ENCODE measurements at regions not wholly inside any gene's neighbourhood (a gene's known extent, or its start where the extent isn't known, plus 50 kb on each side); places are given as distances from the start of the nearest gene placed in this dataset.
"Not testable (repeated sequence)": the region's sequence is repeated elsewhere in the genome, so short reads cannot be mapped to it uniquely, and the experiment has no call there.

DNA sequence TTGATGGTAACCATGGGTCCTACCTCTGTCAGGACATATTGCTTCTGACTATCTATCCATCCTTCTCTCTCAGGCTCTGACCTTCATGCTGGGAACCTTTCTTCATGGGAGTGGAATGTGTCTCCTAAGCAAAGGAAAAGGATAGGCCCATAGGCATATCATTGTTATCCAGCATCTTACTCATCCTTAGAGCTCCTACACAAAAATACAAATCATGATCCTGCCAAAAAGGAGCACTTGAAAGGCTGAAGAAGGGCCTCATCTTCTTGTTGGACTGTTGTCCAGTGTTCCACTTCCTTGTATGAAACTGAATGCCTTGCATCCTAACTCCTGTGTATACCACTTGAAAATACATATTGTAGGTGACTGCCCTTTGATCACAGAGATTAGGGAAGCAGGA is 96.1 kb upstream of the SOX2 start:
- no peak overlapping the region for H3K27ac Mint-ChIP-seq
- no peaks in the 10 kb centered on the region for H3K36me3 Mint-ChIP-seq
- no peak for DNase-seq (ENCODE audit: low spot score in 2 of 2)

DNA sequence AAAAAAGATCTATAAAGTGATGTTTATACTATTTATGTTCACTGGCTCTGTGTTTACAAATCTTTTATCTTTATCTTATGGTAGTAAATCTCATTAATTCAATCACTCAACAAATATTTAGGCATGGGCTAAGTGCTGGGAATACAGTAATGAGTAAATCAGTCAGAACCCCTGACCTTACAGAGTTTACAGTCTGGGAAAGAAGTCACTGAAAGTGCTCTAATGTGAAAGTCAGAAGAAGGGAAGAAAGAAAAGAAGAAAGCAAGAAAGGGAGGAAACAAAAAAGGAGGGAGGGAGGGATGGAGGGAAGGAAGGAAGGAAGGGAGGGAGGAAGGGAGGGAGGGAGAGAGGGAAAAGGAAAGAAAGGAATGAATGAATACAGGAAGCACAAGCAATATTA is 96.8 kb upstream of the SOX2 start:
- H3K4me3 Mint-ChIP-seq: no peak overlapping the region
- no peak overlapping the region for H3K27ac Mint-ChIP-seq
- H3K36me3 Mint-ChIP-seq: no peaks in the 10 kb centered on the region
- H3K9me3 Mint-ChIP-seq: peaks cover 3% of the 10 kb centered on the region
- DNase-seq (ENCODE audit: low spot score in 2 of 2): no peak
- H3K4me1 Mint-ChIP-seq: no peaks in the 10 kb centered on the region
- no peak for ATAC-seq

More for the DNA sequence above, 96.1 kb upstream of the SOX2 start:
- Mint-ChIP-seq H3K9me3 (peaks cover 6% of the 10 kb centered on the region), H3K4me3 (no peak overlapping the region), H3K4me1 (no peaks in the 10 kb centered on the region)
- no peak for ATAC-seq

DNA sequence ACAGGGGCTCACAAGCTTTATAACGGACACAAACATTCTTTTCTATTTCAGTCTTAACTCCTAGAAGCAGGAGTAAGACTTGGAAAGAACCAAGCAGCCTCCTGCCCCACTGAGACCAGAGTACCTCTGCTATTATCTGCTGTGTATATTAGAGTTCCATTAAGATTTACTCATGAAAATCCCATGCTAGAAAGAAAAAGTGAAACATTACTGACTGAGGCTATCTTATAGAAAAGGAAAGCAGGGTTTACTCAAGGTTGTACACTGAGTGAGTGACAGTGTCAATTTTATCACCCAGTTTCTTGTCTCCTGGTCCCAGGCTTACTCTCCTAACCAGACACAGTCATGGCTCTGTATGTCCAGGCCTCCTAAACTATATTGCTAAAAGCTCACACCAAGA is 97.9 kb upstream of the SOX2 start:
- no peaks in the 10 kb centered on the region for H3K4me1 Mint-ChIP-seq
- H3K9me3 Mint-ChIP-seq: peaks cover 3% of the 10 kb centered on the region
- no peak for DNase-seq (ENCODE audit: low spot score in 2 of 2)
- no peak overlapping the region for H3K27ac Mint-ChIP-seq
- no peak for ATAC-seq
- no peak overlapping the region for H3K4me3 Mint-ChIP-seq
- H3K36me3 Mint-ChIP-seq: no peaks in the 10 kb centered on the region

DNA sequence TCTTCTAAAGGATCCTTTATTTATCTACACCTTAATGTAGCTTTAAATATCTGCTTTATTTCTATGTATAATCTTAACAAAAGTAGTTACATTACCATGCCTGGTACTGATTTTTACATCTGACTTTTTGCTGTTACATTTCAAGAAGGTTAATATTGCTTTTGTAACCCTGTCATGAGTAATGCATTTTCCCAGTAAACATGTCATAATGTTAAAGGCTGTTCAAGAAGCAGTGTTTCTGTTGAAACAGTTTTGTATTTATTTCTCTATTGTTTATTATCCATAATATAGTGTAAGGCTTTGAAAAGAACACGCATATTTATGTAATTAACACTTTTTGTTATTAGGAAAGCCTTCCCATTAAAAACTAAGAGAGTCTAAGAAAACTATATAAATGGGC is 98.5 kb upstream of the SOX2 start:
- H3K4me3 Mint-ChIP-seq: no peak overlapping the region
- ATAC-seq (no peak), DNase-seq (ENCODE audit: low spot score in 2 of 2) (no peak)
- peaks cover 3% of the 10 kb centered on the region for H3K9me3 Mint-ChIP-seq
- H3K36me3 Mint-ChIP-seq: no peaks in the 10 kb centered on the region
- no peak overlapping the region for H3K27ac Mint-ChIP-seq
- H3K4me1 Mint-ChIP-seq: no peaks in the 10 kb centered on the region

DNA sequence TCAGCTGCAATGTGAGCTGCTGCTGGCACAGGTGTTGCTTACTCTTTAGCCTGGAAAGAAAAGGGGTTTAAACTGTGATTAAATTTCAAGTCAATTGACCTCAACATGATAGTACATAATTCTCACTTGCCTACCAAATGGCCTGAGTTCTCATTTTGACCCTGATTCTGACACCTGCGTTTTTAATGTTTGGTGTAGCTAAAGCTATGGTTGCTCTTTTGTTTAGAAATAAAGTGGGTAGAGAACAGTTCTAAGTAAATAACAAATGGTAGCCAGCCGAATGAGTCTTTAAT is 100.8 kb upstream of the SOX2 start:
- Mint-ChIP-seq H3K4me3 (no peak overlapping the region), H3K27ac (no peak overlapping the region), H3K4me1 (no peaks in the 10 kb centered on the region), H3K36me3 (no peaks in the 10 kb centered on the region), H3K9me3 (peaks cover 6% of the 10 kb centered on the region)
- ATAC-seq (no peak), DNase-seq (ENCODE audit: low spot score in 2 of 2) (no peak)

DNA sequence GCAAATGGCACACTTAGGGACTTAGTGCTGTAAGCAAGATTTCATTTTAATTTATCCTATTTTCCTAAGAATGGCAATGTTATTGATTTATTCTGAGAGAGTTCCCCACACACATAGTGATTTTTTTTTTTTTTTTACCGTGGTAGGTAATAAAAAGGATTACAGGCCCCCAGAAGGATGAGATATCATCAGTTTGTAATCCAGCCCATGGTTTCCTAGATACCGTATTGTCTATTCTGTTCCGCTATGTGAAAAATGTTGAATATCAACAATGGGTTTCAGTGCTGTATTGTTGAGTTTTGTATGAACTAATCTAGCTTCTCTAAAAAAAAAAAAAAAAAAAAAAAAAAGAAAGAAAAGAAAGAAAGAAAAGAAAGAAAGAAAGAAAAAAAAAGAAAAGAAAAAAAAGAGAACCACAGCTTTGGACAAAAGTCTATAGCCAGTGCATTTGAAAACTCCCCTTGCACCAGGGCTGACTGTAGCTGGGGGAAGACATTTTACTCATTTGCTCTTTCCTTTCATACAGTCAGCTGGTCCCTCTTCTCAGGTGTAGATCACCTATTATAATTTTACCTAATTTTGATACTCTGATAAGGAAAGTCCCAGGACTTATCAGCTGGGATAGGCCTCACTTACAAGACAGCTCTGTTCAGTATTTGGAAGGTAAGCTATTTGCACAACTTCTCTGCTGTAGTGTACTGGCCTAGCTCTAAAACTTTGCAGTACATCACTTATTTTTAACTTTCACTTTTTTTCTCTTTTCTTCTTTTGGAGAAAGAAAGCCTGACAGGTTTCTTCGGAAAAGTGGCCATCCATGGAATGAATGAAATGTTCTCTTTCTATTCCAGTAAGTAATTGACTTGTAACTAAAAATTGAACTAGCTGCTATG is 101.4 kb upstream of the SOX2 start:
- ATAC-seq: no peak
- H3K9me3 Mint-ChIP-seq: peaks cover 6% of the 10 kb centered on the region
- DNase-seq (ENCODE audit: low spot score in 2 of 2): no peak

DNA sequence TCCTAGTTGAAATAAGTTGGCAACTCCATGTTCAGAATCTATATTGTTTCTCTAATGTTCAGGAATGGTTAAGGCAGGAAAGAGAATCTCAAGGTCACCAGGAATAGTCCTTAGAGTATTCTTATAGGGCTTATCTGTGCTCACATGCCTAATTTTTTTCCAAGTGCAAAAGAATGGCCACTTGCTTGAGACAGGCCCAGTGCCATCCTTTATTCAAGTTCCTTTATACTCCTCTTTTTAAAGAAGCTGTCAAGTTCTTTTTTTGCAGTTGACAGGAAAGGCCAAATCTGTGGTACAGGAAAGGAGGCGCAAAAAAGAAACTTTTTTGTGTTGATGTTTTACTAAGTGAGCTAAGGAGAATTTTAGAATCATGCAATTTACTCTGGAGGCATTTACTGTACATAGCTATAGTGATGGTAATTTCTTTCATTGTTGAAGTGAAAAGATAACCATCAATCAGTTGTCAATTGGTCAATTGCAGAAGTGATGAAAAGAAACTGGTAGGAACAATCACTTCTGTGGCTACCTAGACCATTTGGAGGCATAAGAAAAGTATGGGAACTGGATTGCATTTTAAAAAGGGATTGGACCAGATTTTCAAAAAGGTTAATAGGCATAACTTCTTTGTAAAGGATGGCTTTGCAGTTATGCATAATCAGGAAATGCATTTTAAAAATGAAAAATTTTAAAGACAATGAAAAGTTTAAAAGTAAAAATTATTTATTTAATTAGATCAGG is 102.5 kb upstream of the SOX2 start:
- no peak for DNase-seq (ENCODE audit: low spot score in 2 of 2)
- no peak overlapping the region for H3K4me3 Mint-ChIP-seq
- H3K27ac Mint-ChIP-seq: no peak overlapping the region
- H3K9me3 Mint-ChIP-seq: peaks cover 3% of the 10 kb centered on the region
- no peaks in the 10 kb centered on the region for H3K36me3 Mint-ChIP-seq
- no peaks in the 10 kb centered on the region for H3K4me1 Mint-ChIP-seq
- ATAC-seq: no peak

More for the DNA sequence above, 101.4 kb upstream of the SOX2 start:
- no peaks in the 10 kb centered on the region for H3K36me3 Mint-ChIP-seq
- H3K27ac Mint-ChIP-seq: no peak overlapping the region
- H3K4me3 Mint-ChIP-seq: no peak overlapping the region
- H3K4me1 Mint-ChIP-seq: no peaks in the 10 kb centered on the region

DNA sequence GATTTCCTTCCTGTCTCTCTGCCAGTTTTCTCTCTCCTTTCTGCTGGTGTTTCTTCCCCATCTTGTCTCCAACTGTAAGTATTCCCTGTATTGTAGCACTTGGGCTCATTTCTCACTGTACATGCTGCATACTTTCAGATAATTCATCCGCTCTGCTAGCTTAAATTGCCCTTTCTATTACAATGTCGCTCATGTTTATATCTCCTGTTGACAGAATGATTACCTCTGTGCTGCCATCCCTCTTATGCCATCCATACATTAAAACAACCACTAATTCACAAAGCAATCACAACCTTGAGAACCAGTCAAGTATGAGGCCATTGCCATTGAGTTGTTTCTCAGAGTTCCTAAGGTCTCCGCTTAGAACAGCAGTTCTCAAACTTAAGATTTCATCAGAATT is 107.5 kb upstream of the SOX2 start:
- peaks cover 6% of the 10 kb centered on the region for H3K9me3 Mint-ChIP-seq
- ATAC-seq (no peak), DNase-seq (ENCODE audit: low spot score in 2 of 2) (no peak)
- no peaks in the 10 kb centered on the region for H3K36me3 Mint-ChIP-seq
- no peak overlapping the region for H3K27ac Mint-ChIP-seq
- H3K4me3 Mint-ChIP-seq: no peak overlapping the region
- no peaks in the 10 kb centered on the region for H3K4me1 Mint-ChIP-seq

DNA sequence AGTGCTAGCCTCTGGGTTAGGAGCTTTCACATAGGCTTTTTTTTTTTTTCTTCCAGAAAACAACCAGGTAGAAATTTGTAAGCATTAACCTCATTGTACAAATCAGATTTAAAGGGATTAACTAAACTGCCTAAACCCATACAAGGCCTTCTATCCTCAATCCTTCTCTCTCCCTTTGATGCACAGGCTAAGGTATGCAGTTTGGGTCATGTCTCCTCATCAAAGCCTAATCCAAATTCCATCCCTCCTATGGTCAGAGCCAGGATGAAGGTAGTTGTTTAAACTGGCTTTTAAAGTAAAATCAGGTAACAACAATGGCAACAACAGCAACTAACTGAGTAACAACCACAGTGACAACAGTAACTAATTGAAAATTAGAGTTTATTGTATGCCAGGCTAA is 115.6 kb upstream of the SOX2 start:
- H3K4me3 Mint-ChIP-seq: no peak overlapping the region
- DNase-seq (ENCODE audit: low spot score in 2 of 2): no peak
- H3K36me3 Mint-ChIP-seq: no peaks in the 10 kb centered on the region
- no peak overlapping the region for H3K27ac Mint-ChIP-seq
- H3K9me3 Mint-ChIP-seq: peaks cover 14% of the 10 kb centered on the region
- no peaks in the 10 kb centered on the region for H3K4me1 Mint-ChIP-seq
- ATAC-seq: no peak

DNA sequence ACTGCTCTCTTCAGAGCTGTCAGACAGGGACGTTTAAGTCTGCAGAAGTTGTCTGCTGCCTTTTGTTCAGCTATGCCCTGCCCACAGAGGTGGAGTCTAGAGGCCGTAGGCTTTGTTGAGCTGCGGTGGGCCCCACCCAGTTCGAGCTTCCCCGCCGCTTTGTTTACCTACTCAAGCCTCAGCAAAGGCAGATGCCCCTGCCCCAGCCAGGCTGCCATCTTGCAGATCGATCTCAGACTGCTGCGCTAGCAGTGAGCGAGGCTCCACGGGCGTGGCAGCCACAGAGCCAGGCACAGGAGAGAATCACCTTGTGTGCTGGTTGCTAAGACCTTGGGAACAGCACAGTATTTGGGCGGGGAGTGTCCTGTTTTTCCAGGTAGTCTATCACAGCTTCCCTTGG is 120.8 kb upstream of the SOX2 start:
- not testable (repeated sequence) for H3K4me1 Mint-ChIP-seq; H3K36me3 Mint-ChIP-seq; H3K27ac Mint-ChIP-seq; H3K4me3 Mint-ChIP-seq; ATAC-seq; DNase-seq (ENCODE audit: low spot score in 2 of 2)
- H3K9me3 Mint-ChIP-seq: peaks cover 23% of the 10 kb centered on the region

DNA sequence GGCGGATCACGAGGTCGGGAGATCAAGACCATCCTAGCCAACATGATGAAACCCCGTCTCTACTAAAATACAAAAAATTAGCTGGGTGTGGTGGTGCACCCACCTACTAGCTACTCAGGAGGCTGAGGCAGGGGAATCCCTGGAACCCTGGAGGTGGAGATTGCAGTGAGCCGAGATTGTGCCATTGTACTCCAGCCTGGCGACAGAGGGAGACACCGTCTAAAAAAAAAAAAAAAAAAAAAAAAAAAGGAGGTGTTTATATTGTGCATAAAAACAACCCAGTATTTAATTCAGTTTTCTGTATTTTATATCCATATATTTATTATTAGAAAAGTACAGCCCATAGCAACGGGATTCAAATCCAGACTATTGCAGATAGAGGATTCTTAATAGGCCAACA is 129.1 kb upstream of the SOX2 start:
- H3K27ac Mint-ChIP-seq: no peak overlapping the region
- no peak overlapping the region for H3K4me3 Mint-ChIP-seq
- DNase-seq (ENCODE audit: low spot score in 2 of 2): no peak
- H3K9me3 Mint-ChIP-seq: peaks cover 5% of the 10 kb centered on the region
- no peaks in the 10 kb centered on the region for H3K4me1 Mint-ChIP-seq
- H3K36me3 Mint-ChIP-seq: no peaks in the 10 kb centered on the region
- no peak for ATAC-seq

DNA sequence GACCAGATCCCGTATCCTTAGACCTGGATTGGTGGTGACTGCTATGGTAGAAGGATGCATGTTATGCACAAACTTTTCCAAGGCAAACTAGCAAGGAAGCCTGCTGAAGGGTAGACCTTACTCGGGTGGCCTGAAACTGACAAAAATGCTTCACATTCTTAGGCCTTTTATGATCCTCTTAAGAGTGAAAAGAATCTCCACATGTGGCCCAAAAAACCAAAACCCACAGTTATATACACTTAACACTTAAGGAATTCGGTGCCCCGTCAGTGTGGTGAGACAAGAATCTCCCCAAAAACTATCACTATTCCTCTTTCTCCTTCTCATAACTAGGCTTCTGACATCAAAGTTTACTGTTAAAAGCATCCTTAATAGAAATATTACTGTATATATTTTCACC is 130.1 kb upstream of the SOX2 start:
- H3K4me3 Mint-ChIP-seq: no peak overlapping the region
- H3K4me1 Mint-ChIP-seq: no peaks in the 10 kb centered on the region
- ATAC-seq (no peak), DNase-seq (ENCODE audit: low spot score in 2 of 2) (no peak)
- H3K36me3 Mint-ChIP-seq: no peaks in the 10 kb centered on the region
- H3K27ac Mint-ChIP-seq: no peak overlapping the region
- H3K9me3 Mint-ChIP-seq: peaks cover 4% of the 10 kb centered on the region

DNA sequence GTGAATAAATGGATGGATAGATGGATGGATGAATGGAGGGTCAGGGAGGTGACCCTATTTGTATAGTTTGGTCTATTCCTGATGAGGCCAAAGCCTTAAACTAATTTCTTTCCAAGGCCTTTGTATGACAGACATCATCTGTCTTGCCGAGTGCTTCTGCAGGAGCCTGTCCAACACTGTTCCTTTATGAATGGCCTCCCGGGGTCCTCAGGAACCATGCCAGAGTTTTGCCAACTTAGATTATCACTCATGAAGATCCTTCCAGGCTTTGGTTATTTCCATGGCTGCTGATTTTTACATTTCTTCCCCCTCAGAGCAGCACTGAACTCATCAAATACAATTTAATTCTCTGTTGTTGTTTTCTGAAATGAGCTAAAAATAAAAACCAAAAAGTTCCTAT is 133.0 kb upstream of the SOX2 start:
- peaks cover 7% of the 10 kb centered on the region for H3K9me3 Mint-ChIP-seq
- no peak for DNase-seq (ENCODE audit: low spot score in 2 of 2)

DNA sequence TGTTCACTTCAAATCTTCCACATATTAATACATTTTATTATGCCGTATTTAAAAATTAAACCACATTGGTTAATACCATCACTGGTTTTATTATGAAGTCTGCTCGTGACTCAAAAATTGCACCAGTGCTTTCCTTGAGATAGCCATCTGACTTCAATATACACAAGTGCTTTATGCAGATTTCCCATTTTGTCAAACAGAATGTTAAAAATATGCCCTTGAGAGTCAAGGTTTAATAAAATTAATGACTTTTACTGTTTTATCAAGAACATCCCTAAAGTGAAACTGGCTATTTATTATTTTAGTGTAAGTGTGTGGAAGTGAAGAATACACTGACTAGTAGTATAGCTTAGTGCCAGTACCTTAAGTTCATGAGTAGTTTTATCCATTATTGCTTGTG is 139.3 kb upstream of the SOX2 start:
- ATAC-seq: no peak
- Mint-ChIP-seq H3K36me3 (no peaks in the 10 kb centered on the region), H3K4me1 (no peaks in the 10 kb centered on the region), H3K4me3 (no peak overlapping the region), H3K9me3 (peaks cover 12% of the 10 kb centered on the region), H3K27ac (no peak overlapping the region)
- DNase-seq (ENCODE audit: low spot score in 2 of 2): no peak

More for the DNA sequence above, 133.0 kb upstream of the SOX2 start:
- H3K4me1 Mint-ChIP-seq: no peaks in the 10 kb centered on the region
- H3K4me3 Mint-ChIP-seq: no peak overlapping the region
- no peak for ATAC-seq
- H3K27ac Mint-ChIP-seq: no peak overlapping the region
- no peaks in the 10 kb centered on the region for H3K36me3 Mint-ChIP-seq

DNA sequence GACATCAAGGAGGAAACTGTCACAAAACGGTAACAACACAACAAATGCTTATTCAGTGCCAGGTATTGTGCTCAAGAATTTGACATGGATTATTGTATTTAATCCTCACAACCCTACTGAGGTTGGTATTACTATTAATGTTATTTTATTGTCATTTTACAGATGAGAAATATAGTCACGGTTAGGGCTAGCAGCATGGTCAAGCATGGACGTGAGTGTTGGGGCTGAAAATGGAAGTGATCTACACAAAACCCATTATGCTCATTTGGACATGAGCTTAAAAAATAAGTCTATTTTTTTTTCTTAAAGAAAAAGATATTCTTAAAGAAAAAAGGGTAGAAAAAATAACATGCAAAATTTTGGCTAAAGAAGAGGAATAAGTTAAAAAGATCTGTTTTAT is 141.3 kb upstream of the SOX2 start:
- DNase-seq (ENCODE audit: low spot score in 2 of 2) (no peak), ATAC-seq (no peak)
- H3K4me1 Mint-ChIP-seq: no peaks in the 10 kb centered on the region
- H3K27ac Mint-ChIP-seq: no peak overlapping the region
- H3K4me3 Mint-ChIP-seq: no peak overlapping the region
- H3K36me3 Mint-ChIP-seq: no peaks in the 10 kb centered on the region
- H3K9me3 Mint-ChIP-seq: peaks cover 13% of the 10 kb centered on the region

DNA sequence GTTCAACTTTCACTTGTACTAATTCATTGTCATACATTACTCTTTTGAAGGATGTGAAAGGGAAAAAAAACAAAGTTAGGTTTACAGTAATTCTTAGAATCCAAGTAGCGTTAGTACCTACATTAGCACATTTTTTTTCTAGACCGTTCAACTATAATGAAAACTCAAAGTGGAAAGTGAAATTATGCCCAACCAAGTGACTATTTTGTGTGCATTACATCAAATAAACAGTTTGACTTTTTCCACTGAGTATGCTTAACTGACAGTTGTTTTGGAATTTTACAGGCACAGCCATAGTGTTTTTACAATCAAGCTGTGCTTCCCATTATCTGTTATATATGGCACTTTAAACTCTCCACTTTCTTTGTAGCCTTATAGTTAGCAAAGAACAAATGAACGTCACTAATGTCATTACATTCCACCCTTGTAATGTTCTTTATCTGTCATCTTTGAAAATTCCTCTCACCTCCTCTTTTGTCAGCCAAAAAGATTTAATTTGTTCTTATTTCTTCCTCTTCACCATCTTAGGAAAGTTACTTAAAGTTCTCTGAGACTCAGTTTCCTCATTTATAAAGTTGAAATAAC is 142.3 kb upstream of the SOX2 start:
- Mint-ChIP-seq H3K4me1 (no peaks in the 10 kb centered on the region), H3K36me3 (no peaks in the 10 kb centered on the region)

More for the DNA sequence above, 142.3 kb upstream of the SOX2 start:
- peaks cover 13% of the 10 kb centered on the region for H3K9me3 Mint-ChIP-seq
- no peak overlapping the region for H3K4me3 Mint-ChIP-seq
- no peak for DNase-seq (ENCODE audit: low spot score in 2 of 2)
- no peak overlapping the region for H3K27ac Mint-ChIP-seq
- ATAC-seq: no peak

Measured in stimulated activated effector memory CD8-positive, alpha-beta T cell treated with anti-CD3 and anti-CD28 coated beads, Interleukin-12 subunit alpha, Interleukin-12 subunit beta, amount 100 ng/mL, for 72 hours (primary cell).